SU-DHL-6 (cell line): ENCODE measurements at regions not wholly inside any gene's neighbourhood (a gene's known extent, or its start where the extent isn't known, plus 50 kb on each side); places are given as distances from the start of the nearest gene placed in this dataset.

Experiments
- H2AFZ ChIP-seq: fragments of 200-600 bp; sonication (generic); 2 replicates; pipeline ENCODE4 v1.6.1; 2014; ENCODE audit warnings: low read depth, mild to moderate bottlenecking, moderate library complexity, mixed read lengths, antibody characterized with exemption, low read length; ENCODE audit not compliant: severe bottlenecking
- H3F3A ChIP-seq: fragments of 200-600 bp; shearing (Covaris generic); 2 replicates; pipeline ENCODE4 v1.6.0; 2016; ENCODE audit warnings: antibody characterized with exemption, mild to moderate bottlenecking; ENCODE audit not compliant: insufficient read depth
- H3K27ac ChIP-seq: fragments of 200-600 bp; sonication (generic); 2 replicates; pipeline ENCODE4 v1.5.1; 2016; ENCODE audit warnings: low read depth, mild to moderate bottlenecking, low read length, moderate library complexity, mixed read lengths
- H3K27me3 ChIP-seq: fragments of 200-600 bp; sonication (generic), shearing (Covaris generic); 2 replicates; pipeline ENCODE4 v1.6.0; 2014; ENCODE audit warnings: mild to moderate bottlenecking, low read length
- H3K36me3 ChIP-seq: fragments of 200-600 bp; sonication (generic); 2 replicates; pipeline ENCODE4 v1.6.1; 2014; ENCODE audit warnings: mild to moderate bottlenecking, low read length, mixed read lengths
- H3K4me2 ChIP-seq: fragments of 300-600, 200-600 bp; shearing (Covaris generic), sonication (generic); 2 replicates; pipeline ENCODE4 v1.6.0; 2014; ENCODE audit warnings: low read length, low read depth, mild to moderate bottlenecking; ENCODE audit not compliant: poor library complexity, severe bottlenecking
- H3K4me3 ChIP-seq: fragments of 200-600 bp; sonication (generic); 2 replicates; pipeline ENCODE4 v1.5.1; 2014; ENCODE audit warnings: antibody characterized with exemption, low read length, mild to moderate bottlenecking, mixed read lengths; ENCODE audit not compliant: insufficient read depth, poor library complexity, severe bottlenecking
- H3K79me2 ChIP-seq: fragments of 200-600 bp; sonication (generic); 2 replicates; pipeline ENCODE4 v1.6.1; 2014; ENCODE audit warnings: mild to moderate bottlenecking, low read length, moderate library complexity; ENCODE audit not compliant: insufficient read depth
- H3K9ac ChIP-seq: fragments of 200-600 bp; sonication (generic); 2 replicates; pipeline ENCODE4 v1.7.0; 2014; ENCODE audit warnings: mild to moderate bottlenecking, low read length
- H3K9me2 ChIP-seq: fragments of 200-600 bp; sonication (generic); replicated peaks from 2 replicates; pipeline ENCODE4 v1.6.1; 2014; ENCODE audit warnings: low read length; ENCODE audit not compliant: insufficient read depth
- H3K9me3 ChIP-seq: fragments of 200-600 bp; sonication (generic); 2 replicates; pipeline ENCODE4 v1.6.1; 2014; ENCODE audit warnings: low read length, mixed read lengths; ENCODE audit not compliant: insufficient read depth
- H4K20me1 ChIP-seq: fragments of 200-600 bp; sonication (generic); 2 replicates; pipeline ENCODE4 v1.6.1; 2014; ENCODE audit warnings: low read depth, mild to moderate bottlenecking, antibody characterized with exemption, low read length, moderate library complexity, mixed read lengths
- EZH2phosphoT487 ChIP-seq: fragments of 200-600 bp; sonication (generic), shearing (Covaris generic); conservative IDR thresholded peaks from 2 replicates; pipeline ENCODE4 v1.6.1; 2018; ENCODE audit warnings: mild to moderate bottlenecking, antibody characterized with exemption, low read length, moderate library complexity, mixed read lengths
- TF ChIP-seq, protein P1 (sequence below): fragments of 200-600 bp; sonication (generic); IDR thresholded peaks from one replicate; pipeline ENCODE4 v1.5.1; 2017; ENCODE audit warnings: antibody characterized with exemption, mild to moderate bottlenecking, low read length, moderate library complexity; ENCODE audit not compliant: insufficient read depth, poor library complexity, severe bottlenecking

DNA sequence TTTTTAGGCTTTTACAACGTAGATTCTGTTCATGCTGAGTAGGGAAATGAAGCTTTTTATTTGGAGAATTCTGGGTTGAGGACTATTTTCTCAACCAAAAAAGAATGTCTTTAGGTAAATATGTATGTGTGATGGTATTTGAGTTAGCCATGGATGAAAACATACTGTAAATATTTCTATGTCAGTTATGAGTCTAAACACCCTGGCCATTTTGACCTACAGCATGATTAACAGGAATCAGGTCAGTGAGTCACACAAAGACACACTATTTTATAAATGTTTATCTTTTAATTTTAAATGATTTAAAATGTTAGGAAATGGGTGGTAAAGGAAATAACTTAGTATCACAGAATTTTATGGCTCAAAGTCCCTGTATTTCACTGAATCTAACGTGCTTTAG, 851.7 kb upstream of the MAP3K7 start:
- no peak for TF ChIP-seq EZH2phosphoT487
- TF ChIP-seq, protein P1, sequence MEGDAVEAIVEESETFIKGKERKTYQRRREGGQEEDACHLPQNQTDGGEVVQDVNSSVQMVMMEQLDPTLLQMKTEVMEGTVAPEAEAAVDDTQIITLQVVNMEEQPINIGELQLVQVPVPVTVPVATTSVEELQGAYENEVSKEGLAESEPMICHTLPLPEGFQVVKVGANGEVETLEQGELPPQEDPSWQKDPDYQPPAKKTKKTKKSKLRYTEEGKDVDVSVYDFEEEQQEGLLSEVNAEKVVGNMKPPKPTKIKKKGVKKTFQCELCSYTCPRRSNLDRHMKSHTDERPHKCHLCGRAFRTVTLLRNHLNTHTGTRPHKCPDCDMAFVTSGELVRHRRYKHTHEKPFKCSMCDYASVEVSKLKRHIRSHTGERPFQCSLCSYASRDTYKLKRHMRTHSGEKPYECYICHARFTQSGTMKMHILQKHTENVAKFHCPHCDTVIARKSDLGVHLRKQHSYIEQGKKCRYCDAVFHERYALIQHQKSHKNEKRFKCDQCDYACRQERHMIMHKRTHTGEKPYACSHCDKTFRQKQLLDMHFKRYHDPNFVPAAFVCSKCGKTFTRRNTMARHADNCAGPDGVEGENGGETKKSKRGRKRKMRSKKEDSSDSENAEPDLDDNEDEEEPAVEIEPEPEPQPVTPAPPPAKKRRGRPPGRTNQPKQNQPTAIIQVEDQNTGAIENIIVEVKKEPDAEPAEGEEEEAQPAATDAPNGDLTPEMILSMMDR = no peak
- Histone ChIP-seq H3K9me2 (no peaks in the 10 kb centered on the region), H3K79me2 (no peaks in the 10 kb centered on the region), H3K4me2 (no peak overlapping the region), H3K27ac (no peak overlapping the region), H3K27me3 (no peaks in the 10 kb centered on the region), H4K20me1 (no peaks in the 10 kb centered on the region), H3K9me3 (no peaks in the 10 kb centered on the region), H3K4me3 (no peak overlapping the region), H3F3A (no peaks in the 10 kb centered on the region), H3K36me3 (no peaks in the 10 kb centered on the region), H3K9ac (no peak overlapping the region), H2AFZ (no peak overlapping the region)

DNA sequence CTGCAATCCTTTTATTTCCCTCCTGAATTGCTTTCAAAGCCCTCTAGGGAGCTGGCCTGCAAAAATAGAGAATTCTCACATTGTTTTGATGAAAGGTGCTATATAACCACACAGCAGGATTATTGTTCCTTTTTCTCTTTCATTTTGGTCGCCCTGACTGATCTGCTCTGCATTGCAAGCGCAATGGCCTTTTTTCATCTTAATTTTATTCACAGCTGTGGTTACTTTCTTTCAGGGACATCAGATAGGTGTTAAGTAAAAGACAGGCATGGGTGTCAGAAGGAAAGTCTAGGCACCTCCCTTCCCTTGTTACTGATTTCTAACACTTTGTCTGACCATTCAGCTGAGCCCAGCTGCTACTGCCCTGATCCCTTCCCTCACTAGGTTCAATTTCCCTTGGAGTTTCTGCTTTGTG, 850.5 kb upstream of the MAP3K7 start:
- Histone ChIP-seq H3K27ac (no peak overlapping the region), H3K9me3 (no peaks in the 10 kb centered on the region), H3K79me2 (no peaks in the 10 kb centered on the region), H3K4me2 (no peak overlapping the region), H3K36me3 (no peaks in the 10 kb centered on the region), H3K4me3 (no peak overlapping the region), H4K20me1 (no peaks in the 10 kb centered on the region), H2AFZ (no peak overlapping the region), H3K27me3 (no peaks in the 10 kb centered on the region), H3K9ac (no peak overlapping the region), H3F3A (no peaks in the 10 kb centered on the region), H3K9me2 (no peaks in the 10 kb centered on the region)
- TF ChIP-seq, protein P1 = no peak
- TF ChIP-seq EZH2phosphoT487 = no peak

DNA sequence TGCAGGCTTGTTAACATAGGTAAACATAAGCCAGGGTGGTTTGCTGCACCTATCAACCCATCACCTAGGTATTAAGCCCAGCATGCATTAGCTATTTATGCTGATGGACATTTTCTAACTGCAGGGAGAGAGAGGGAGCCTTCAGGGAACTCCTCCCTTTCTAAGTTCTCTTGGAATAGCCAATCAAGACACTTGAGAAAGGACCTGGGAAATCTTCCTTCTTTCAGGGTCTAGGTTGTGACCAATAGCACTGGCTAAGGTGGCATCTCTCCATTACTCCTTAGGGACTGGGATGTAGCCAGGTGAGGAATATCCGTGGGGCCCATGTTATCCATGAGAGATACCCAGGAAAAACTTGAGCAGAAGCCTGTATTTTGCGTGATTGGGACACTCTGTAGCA, 849.6 kb upstream of the MAP3K7 start:
- Histone ChIP-seq H2AFZ (no peak overlapping the region), H3K9me3 (no peaks in the 10 kb centered on the region), H3K4me2 (no peak overlapping the region), H3F3A (no peaks in the 10 kb centered on the region), H4K20me1 (no peaks in the 10 kb centered on the region), H3K9me2 (no peaks in the 10 kb centered on the region), H3K79me2 (no peaks in the 10 kb centered on the region), H3K27ac (no peak overlapping the region), H3K9ac (no peak overlapping the region), H3K4me3 (no peak overlapping the region), H3K36me3 (no peaks in the 10 kb centered on the region), H3K27me3 (no peaks in the 10 kb centered on the region)
- no peak for TF ChIP-seq EZH2phosphoT487
- TF ChIP-seq, protein P1 = no peak
